Stimulated activated CD4-positive, alpha-beta T cell treated with anti-CD3 and anti-CD28 coated beads, Interleukin-2, amount 100 ng/mL, for 24 hours (primary cell): ENCODE measurements at regions not wholly inside any gene's neighbourhood (a gene's known extent, or its start where the extent isn't known, plus 50 kb on each side); places are given as distances from the start of the nearest gene placed in this dataset.
"Not testable (repeated sequence)": the region's sequence is repeated elsewhere in the genome, so short reads cannot be mapped to it uniquely, and the experiment has no call there.

ENCODE experiments used
- DNase-seq, 2 donors: peaks; one replicate each; pipeline ENCODE4 v3.0.0-alpha.2; 2020

GRCh38 chrX:9390121-9390520, 74.7 kb upstream of the TBL1X start:
- no peak for DNase-seq

GRCh38 chrX:9390693-9391368, 74.0 kb upstream of the TBL1X start:
- DNase-seq = no peak

- no peak for DNase-seq
Observed at GRCh38 chrX:9392445-9392844, 72.4 kb upstream of the TBL1X start.

- no peak for DNase-seq
Observed at GRCh38 chrX:9393571-9393970, 71.3 kb upstream of the TBL1X start.

- no peak for DNase-seq
Observed at GRCh38 chrX:9394212-9394611, 70.6 kb upstream of the TBL1X start.

- no peak for DNase-seq
Observed at GRCh38 chrX:9396930-9397329, 67.9 kb upstream of the TBL1X start.

GRCh38 chrX:9401051-9401450, 63.8 kb upstream of the TBL1X start:
- DNase-seq = no peak

- DNase-seq = no peak
Observed at GRCh38 chrX:9403374-9403773, 61.5 kb upstream of the TBL1X start.

GRCh38 chrX:9405635-9406034, 59.2 kb upstream of the TBL1X start:
- peak in 1 of 2 donors; percentile 18 for DNase-seq

- not testable (repeated sequence) for DNase-seq
Observed at GRCh38 chrX:9410889-9411288, 54.0 kb upstream of the TBL1X start.

GRCh38 chrX:9411682-9412081, 53.2 kb upstream of the TBL1X start:
- DNase-seq = not testable (repeated sequence)

- no peak for DNase-seq
Observed at GRCh38 chrX:9414416-9414815, 50.4 kb upstream of the TBL1X start.
